GM21528 (cell line): ENCODE measurements at regions not wholly inside any gene's neighbourhood (a gene's known extent, or its start where the extent isn't known, plus 50 kb on each side); places are given as distances from the start of the nearest gene placed in this dataset.

ENCODE experiments used
- ATAC-seq: cut with Tn5 transposase; IDR thresholded peaks from one replicate; pipeline ENCODE4 v1.9.1; 2021; ENCODE audit warnings: mild to moderate bottlenecking, moderate library complexity; ENCODE audit not compliant: unreplicated experiment, low FRiP score

- no peak for ATAC-seq
Measured at GRCh38 chr7:155212301-155213015, 85.2 kb upstream of the INSIG1 start.

DNA sequence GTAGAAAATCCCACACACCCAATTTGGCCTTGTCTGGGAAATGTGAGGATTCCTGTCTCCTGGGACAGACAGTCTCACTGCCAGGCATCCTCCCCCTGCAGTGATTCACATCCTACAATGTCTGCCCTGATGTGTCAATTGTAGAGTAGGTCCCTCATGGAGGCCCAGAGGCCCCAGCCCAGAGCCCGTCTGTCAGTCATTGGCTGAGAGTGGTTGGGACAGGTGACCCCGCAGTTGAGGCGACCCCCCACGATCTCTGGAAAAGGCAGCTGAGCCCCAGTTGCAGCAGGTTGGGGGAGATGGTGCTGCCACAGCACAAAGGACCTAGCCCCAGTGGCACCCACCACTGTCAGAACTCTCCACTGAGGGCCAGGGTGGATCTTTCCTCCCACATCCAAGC lies 84.3 kb upstream of the INSIG1 start:
- no peak for ATAC-seq

- no peak for ATAC-seq
Measured at GRCh38 chr7:155213955-155214740, 83.5 kb upstream of the INSIG1 start.

GRCh38 chr7:155215576-155216325 lies 81.9 kb upstream of the INSIG1 start:
- ATAC-seq = no peak

DNA sequence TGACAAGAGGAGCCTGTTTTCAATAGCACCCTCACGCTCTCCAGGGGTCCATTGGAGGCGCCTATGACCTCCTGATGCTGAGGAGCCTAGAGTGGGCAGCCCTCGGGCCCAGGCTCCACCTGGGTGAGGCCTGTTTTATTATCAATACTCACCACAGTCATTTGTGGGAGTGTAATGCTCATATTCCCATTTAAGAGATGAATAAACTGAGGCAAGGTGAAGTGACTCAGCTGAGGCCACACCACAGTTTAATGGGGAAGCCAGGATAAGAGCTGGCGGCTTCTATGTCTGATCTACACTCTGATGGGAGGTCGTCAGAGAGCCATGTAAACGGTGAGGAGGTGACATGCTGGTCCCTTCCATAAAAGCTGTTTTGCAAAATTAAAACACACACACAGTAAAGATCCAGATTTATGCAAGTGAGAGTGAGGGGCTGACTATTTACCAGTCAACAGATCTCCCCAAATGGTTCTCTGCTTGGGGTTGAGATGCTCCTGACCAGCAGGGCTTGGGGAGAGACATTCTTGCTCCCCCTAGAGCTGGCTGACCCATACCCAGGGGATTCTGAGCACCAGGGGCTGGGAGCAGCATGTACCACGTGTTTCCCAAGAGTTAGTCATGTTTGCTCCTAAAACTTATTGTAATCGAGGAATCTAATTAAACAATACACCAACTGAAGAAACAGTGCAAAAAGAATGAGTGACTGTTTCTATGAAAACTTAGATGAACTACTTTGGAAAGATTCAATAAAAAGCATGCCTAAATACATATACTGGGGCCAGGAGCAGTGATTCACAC lies 81.0 kb upstream of the INSIG1 start:
- no peak for ATAC-seq

DNA sequence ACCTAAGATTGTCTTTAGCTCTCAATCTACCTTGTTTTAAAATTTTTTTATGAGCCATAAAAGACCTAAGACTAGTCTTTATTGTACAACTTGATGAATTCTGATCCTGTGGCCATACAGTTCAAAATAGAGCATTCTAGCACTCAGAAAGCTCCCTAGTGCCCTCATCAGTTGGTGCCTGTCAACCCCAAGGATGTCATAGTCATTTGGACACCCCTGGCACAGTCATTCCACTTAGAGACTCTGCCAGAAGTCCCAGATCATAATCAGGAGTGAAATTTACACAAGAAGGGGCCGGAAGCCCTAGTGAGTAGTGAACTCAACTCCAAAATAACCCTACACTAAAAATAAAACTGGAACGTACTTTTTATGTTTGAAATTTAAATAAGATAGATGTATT lies 80.0 kb upstream of the INSIG1 start:
- ATAC-seq = no peak

DNA sequence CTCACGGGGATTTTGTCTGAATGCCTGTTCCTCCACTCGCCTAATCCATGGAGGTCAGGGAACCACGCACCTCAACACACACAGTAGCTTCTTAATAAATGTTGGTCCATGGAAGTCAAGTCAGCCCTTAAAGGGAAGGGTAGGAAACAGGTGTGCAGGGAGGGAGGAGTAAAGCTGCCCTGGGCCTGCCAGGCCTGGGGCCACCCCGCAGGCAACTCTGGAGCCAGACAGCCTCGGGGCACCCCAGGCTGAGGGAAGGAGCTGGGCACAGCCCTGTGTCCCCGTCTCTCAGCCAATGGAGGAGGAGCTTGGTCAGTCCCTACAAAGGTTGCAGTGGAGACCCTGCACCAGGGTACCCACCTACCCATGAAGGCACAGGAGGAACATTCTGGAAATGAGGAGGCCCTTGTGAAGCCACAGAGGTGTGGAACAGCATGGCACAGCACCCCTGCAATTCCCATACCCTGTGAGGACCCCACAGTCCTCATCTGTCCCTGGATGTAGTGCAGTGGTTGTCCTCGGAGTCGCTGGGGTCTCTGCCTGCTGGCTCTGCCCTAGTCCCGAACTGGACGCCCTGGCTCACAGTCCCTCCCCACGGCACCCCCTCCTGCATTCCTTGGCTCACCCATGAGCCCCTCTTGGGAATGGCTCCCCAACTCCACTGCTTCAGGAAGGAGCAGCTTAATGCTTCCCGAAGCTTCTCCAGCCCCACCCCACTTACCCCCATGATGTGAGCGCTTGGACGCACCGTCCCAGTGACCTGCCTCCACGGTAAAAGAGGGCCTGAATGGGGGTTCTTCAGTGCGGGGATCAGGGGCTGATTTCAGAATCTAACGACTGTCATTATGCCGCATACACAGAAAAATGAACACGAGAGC lies 79.2 kb upstream of the INSIG1 start:
- ATAC-seq = no peak

GRCh38 chr7:155219154-155219531 lies 78.5 kb upstream of the INSIG1 start:
- ATAC-seq = no peak

DNA sequence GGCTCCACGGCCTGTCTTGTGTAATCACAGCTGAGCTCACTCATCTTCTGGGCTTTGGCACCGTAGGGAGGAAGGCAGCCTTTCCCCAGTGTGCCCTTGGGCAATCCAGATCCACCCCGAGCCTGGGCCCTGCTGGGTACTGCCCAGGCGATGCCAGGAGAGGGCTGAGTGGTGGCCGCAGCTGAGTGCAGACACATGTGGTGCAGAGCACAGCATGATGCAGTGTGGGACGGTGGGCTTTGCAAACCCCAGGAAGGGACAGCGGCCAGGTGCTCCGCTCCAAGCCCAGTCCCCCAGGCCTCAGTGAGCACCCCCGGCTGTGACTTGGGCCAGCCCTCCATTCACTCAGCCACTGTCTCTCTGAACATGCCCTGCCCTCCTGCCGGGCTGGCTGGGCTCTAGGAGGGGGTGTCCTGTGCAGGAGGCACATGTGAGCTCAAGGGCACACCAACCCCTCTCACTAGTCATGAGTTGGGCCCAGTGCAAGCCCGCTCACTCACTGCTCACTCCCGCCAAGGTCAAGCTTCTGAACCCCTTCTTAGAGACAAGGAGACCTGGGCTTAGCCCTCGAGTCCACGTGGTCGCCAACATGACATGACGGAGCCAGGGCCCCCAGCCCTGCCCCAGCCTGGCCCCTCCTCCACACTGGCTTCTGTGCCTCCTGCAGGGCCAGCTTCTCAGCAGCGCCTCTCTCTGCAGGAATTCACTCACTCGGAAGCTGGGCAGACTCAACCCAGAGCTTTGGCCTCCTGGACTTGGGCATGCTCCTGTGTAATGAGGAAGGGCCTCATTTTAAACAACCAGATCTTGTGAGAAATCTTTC lies 77.5 kb upstream of the INSIG1 start:
- ATAC-seq = no peak

DNA sequence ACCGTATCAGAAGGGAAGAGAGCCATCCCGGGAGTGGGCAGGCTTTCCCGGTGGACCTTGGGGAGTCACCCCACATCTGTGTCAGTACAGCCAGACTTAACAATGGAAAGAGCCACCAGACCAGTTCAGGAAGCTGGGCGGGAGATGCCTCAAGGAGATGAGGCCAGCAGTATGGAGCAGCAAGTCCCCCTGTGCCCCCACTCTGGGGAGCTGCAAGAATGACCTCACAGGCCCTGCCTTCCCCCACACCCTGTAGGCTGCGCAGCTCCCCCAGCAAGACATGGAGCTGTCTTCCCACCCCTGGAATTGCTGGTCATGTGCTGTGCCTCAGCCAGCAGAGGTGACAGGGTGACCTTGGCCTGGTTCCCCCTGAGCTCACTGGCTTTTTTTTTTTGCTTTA lies 76.8 kb upstream of the INSIG1 start:
- ATAC-seq = no peak

DNA sequence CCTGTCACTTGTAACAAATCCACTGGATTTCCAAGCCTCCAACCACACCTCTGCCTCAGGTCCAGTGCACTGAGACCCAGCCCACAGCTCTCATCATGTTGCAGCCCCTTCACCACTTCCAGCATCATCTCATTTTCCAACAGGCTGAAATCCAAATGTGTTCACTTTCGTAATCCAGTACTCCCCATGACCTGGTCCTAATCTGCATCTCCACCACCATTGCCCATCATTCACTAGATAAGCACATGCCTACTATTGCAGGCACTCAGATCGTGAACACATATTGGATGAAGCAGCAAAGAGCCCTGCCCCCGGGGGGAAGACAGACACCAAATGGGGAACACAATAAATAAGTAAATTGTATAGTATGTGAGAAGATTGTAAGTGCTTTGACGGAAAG lies 76.1 kb upstream of the INSIG1 start:
- ATAC-seq = no peak

GRCh38 chr7:155222061-155222460 lies 75.6 kb upstream of the INSIG1 start:
- no peak for ATAC-seq

DNA sequence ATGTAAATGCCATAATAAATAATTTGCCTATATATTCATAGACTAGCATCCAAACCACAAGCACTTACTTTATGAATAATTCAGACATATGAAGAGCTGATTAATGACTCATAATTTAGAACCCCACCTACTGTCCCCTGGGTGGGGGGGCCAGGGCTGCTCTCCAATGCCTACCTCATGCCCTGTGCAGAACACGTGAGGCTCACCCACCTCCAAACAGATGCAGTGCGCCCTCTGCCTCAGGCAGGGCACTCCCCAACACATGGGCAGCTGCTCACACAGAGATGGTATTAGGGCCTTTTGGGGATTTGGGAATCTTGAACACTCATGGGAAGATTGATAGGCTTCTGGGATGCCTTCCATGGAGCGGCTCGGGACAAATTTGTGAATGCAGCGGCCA lies 75.1 kb upstream of the INSIG1 start:
- ATAC-seq = no peak

GRCh38 chr7:155223021-155223420 lies 74.7 kb upstream of the INSIG1 start:
- ATAC-seq = no peak

- no peak for ATAC-seq
Measured at GRCh38 chr7:155223503-155223902, 74.2 kb upstream of the INSIG1 start.

DNA sequence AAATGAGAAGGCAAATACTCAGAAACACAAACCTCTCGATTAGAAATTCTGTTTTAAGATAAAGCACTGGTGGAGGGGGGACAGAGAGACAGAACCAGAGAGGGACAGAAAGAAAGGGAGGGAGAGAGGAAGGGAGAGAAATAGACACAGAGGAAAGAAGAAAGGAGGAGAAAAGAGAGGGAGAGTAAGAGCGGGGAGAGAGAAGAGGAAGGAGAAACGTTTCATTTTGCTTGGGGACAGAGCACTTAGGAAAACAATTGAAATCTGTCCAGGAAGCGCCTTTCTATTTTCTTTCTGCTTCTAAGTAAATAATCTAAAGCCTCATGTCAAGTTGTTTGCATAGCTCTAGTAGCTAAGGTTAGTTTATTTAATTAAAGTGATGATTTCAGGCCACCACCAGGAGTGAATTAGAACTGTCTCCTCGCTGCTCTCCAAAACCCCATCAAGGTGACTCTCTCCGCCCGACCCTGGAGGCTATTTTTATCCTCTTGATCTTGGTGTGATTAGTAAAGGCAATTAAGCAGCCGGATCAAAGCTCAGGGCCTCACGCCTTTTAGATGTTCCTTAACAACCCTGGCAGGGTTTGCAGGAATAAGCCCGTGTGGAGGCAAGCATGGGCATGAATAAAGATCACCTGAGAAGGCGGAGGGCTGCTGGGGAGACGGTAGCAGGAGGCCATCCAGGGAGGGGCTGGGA lies 73.4 kb upstream of the INSIG1 start:
- no peak for ATAC-seq

GRCh38 chr7:155225095-155225494 lies 72.6 kb upstream of the INSIG1 start:
- no peak for ATAC-seq

DNA sequence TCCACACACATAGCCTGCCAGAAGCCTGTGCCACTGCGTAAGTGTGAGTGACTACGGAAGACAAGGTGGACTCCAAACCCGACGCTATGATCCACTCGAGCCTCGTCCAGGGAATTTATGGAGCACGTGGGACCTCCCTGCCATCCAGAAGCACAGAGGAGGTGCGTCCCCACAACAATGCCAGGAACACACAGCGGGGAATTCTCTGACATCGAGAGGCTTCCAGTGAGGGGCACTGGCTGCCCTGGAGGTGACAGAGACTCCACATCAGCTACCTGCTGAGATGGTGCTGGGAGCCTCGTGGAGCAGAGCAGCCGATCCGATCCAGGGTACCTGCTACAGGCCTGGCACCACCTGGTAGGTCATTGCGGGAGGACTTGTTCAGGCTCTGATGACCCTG lies 72.2 kb upstream of the INSIG1 start:
- no peak for ATAC-seq
